ENCODE measurements at regions not wholly inside any gene's neighbourhood (a gene's known extent, or its start where the extent isn't known, plus 50 kb on each side); places are given as distances from the start of the nearest gene placed in this dataset.

DNA sequence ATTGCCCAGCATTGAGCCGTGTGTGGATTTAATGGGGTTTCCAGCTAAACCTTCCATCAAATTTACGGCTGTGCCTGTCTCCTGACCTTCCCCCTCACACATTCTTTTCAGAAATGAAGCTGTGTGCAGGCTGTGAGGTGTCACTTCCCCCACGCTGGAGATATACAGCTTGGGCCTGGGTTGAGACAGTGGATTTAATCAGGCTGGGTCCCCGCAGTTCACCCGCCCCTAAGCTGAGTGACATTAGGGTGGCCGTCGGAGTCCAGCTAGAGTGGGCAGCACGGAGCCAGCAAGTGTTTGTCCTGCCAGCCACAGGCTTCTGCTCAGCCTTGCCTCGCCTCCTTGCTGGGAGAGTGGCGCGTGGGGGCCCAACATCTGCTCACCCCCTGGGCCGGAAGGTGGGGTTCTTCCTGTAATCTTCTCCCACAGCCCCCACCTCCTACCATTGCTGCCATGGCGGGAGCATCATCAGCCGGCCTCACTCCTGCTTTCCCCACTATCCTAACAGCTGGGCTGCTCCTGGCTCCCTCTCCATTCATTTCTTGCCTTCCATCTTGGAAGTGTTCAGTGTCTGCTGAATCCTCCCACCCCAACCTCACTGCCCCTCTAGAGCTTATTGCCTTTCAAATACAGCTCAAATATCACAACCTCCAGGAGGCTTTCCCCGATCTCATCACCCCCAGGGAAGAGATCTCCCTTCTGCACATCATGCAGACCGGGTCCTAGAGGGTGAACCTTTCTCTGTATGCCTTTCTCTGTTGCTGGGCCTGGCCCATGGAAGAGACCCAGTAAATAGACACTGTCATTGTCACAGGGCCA is 149.0 kb downstream of the GLI2 start:
- H3K27ac ChIP-seq (ENCODE audit: low read length): no peak overlapping the region
- H3K4me3 ChIP-seq (ENCODE audit: low read length in 2 of 2): no peak overlapping the region
- H3K27me3 ChIP-seq (ENCODE audit: control insufficient read depth in 1 of 2, insufficient read depth in 2 of 2, low read length in 2 of 2): no peaks in the 10 kb centered on the region
- H3K36me3 ChIP-seq (ENCODE audit: control insufficient read depth in 2 of 2, insufficient read depth in 2 of 2, low read length in 2 of 2): no peaks in the 10 kb centered on the region
- H3K9ac ChIP-seq (ENCODE audit: low read length in 2 of 2): no peak overlapping the region
- H3K9me3 ChIP-seq (ENCODE audit: control insufficient read depth in 2 of 2, low read length in 2 of 2): no peaks in the 10 kb centered on the region
- H3K4me1 ChIP-seq (ENCODE audit: control insufficient read depth, insufficient read depth, low read length): peaks cover 10% of the 10 kb centered on the region

GRCh38 chr2:120885321-120885720 is 149.7 kb downstream of the GLI2 start:
- Histone ChIP-seq H3K4me3 (ENCODE audit: low read length in 2 of 2) (no peak overlapping the region), H3K4me1 (ENCODE audit: control insufficient read depth, insufficient read depth, low read length) (peaks cover 10% of the 10 kb centered on the region), H3K9me3 (ENCODE audit: control insufficient read depth in 2 of 2, low read length in 2 of 2) (no peaks in the 10 kb centered on the region), H3K27ac (ENCODE audit: low read length) (no peak overlapping the region), H3K27me3 (ENCODE audit: control insufficient read depth in 1 of 2, insufficient read depth in 2 of 2, low read length in 2 of 2) (no peaks in the 10 kb centered on the region), H3K36me3 (ENCODE audit: control insufficient read depth in 2 of 2, insufficient read depth in 2 of 2, low read length in 2 of 2) (no peaks in the 10 kb centered on the region), H3K9ac (ENCODE audit: low read length in 2 of 2) (no peak overlapping the region)

DNA sequence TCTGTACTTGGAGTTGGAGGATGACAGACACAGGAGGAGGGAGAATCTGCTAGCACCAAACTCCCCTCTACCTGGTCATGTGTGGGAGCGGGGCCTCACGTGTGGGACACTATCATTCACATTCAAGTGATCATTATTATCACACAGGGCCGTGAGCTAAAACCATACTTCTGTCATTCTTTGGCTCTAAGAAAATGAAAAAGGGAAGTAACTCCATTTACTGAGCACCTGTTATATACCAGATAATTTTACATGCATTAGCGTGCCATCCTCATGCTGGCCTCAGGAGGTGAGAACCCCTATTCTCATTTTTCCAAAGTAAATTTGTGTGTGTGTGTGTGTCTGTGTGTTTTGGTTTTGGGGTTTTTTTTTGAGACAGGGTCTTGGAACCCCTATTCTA is 150.1 kb downstream of the GLI2 start:
- Histone ChIP-seq H3K4me1 (ENCODE audit: control insufficient read depth, insufficient read depth, low read length) (peaks cover 10% of the 10 kb centered on the region), H3K4me3 (ENCODE audit: low read length in 2 of 2) (no peak overlapping the region), H3K9ac (ENCODE audit: low read length in 2 of 2) (no peak overlapping the region), H3K9me3 (ENCODE audit: control insufficient read depth in 2 of 2, low read length in 2 of 2) (no peaks in the 10 kb centered on the region), H3K27me3 (ENCODE audit: control insufficient read depth in 1 of 2, insufficient read depth in 2 of 2, low read length in 2 of 2) (no peaks in the 10 kb centered on the region), H3K27ac (ENCODE audit: low read length) (no peak overlapping the region), H3K36me3 (ENCODE audit: control insufficient read depth in 2 of 2, insufficient read depth in 2 of 2, low read length in 2 of 2) (no peaks in the 10 kb centered on the region)

DNA sequence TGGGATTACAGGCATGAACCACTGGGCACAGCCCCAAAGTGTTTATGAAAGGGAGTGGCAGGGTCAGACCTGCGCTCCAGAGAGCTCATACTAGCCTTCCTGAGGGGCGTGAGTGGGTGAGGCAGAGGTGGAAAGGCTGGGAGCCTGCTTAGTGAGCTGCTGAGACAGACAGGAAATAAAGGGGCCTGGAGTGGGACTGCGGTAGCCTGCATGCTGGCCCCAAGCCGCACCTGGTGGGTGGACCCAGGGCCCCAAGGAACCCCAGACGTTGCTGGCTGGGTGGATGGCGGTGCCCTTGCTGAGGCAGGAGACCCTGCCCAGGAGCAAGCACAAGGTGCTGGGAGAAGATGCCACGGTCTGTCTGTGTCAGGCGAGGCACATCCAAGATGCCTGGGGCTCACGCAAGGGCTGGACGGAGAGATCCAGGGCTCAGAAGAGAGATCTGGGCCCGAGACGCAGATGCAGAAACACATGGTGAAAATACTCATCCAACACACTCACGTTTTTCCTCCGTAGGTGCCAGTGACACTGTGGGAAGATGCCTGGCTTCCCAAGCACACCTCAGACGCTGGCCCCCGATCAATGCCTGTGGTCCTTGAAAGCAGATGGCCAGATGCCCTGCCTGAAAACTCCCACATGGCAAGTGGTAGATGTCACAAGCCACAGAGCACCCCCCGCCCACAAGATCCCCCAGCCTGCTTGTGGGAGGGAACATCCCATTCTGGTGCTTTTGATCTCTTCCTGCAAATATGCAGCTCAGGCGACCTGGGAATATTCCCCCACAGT is 151.1 kb downstream of the GLI2 start:
- H3K27me3 ChIP-seq (ENCODE audit: control insufficient read depth in 1 of 2, insufficient read depth in 2 of 2, low read length in 2 of 2): no peaks in the 10 kb centered on the region
- no peaks in the 10 kb centered on the region for H3K36me3 ChIP-seq (ENCODE audit: control insufficient read depth in 2 of 2, insufficient read depth in 2 of 2, low read length in 2 of 2)
- H3K4me1 ChIP-seq (ENCODE audit: control insufficient read depth, insufficient read depth, low read length): peaks cover 10% of the 10 kb centered on the region
- no peak overlapping the region for H3K9ac ChIP-seq (ENCODE audit: low read length in 2 of 2)
- no peak overlapping the region for H3K4me3 ChIP-seq (ENCODE audit: low read length in 2 of 2)
- H3K9me3 ChIP-seq (ENCODE audit: control insufficient read depth in 2 of 2, low read length in 2 of 2): no peaks in the 10 kb centered on the region
- H3K27ac ChIP-seq (ENCODE audit: low read length): no peak overlapping the region

- H3K4me3 ChIP-seq (ENCODE audit: low read length in 2 of 2): no peak overlapping the region
- peaks cover 5% of the 10 kb centered on the region for H3K4me1 ChIP-seq (ENCODE audit: control insufficient read depth, insufficient read depth, low read length)
- no peak overlapping the region for H3K9ac ChIP-seq (ENCODE audit: low read length in 2 of 2)
- no peaks in the 10 kb centered on the region for H3K27me3 ChIP-seq (ENCODE audit: control insufficient read depth in 1 of 2, insufficient read depth in 2 of 2, low read length in 2 of 2)
- no peaks in the 10 kb centered on the region for H3K36me3 ChIP-seq (ENCODE audit: control insufficient read depth in 2 of 2, insufficient read depth in 2 of 2, low read length in 2 of 2)
- no peaks in the 10 kb centered on the region for H3K9me3 ChIP-seq (ENCODE audit: control insufficient read depth in 2 of 2, low read length in 2 of 2)
- H3K27ac ChIP-seq (ENCODE audit: low read length): no peak overlapping the region
These were observed 151.6 kb downstream of the GLI2 start for GRCh38 chr2:120887320-120887697.

DNA sequence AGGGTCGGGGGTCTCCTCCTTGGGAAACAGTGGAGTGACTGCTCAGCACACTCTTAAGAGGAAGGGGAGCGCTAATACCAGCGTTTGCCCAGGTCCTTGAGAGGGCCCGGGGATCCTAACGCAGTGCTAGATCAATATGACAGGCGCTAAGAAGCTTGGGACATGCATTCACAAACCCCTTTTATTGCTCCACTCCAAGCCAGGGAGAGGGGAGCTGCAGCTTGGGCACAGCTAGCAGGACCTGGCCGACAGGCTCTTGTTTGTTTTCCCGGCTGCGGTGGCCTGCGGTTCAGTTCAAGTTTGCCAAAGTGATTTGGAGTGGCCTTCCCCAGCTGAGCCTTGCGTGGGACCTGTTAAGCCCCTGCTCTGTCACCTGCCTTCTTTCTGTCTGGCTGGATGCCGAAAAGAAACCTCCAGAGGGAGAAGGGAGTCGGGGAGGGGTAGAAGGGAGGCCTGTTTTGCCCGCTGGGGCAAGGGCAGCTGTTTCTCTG is 152.1 kb downstream of the GLI2 start:
- H3K4me1 ChIP-seq (ENCODE audit: control insufficient read depth, insufficient read depth, low read length): peaks cover 3% of the 10 kb centered on the region
- no peaks in the 10 kb centered on the region for H3K36me3 ChIP-seq (ENCODE audit: control insufficient read depth in 2 of 2, insufficient read depth in 2 of 2, low read length in 2 of 2)
- H3K9ac ChIP-seq (ENCODE audit: low read length in 2 of 2): no peak overlapping the region
- no peak overlapping the region for H3K27ac ChIP-seq (ENCODE audit: low read length)
- H3K9me3 ChIP-seq (ENCODE audit: control insufficient read depth in 2 of 2, low read length in 2 of 2): no peaks in the 10 kb centered on the region
- no peak overlapping the region for H3K4me3 ChIP-seq (ENCODE audit: low read length in 2 of 2)
- H3K27me3 ChIP-seq (ENCODE audit: control insufficient read depth in 1 of 2, insufficient read depth in 2 of 2, low read length in 2 of 2): no peaks in the 10 kb centered on the region

GRCh38 chr2:120888851-120889250 is 153.2 kb downstream of the GLI2 start:
- H3K9me3 ChIP-seq (ENCODE audit: control insufficient read depth in 2 of 2, low read length in 2 of 2): no peaks in the 10 kb centered on the region
- H3K9ac ChIP-seq (ENCODE audit: low read length in 2 of 2): no peak overlapping the region
- H3K4me3 ChIP-seq (ENCODE audit: low read length in 2 of 2): no peak overlapping the region
- no peak overlapping the region for H3K27ac ChIP-seq (ENCODE audit: low read length)
- H3K36me3 ChIP-seq (ENCODE audit: control insufficient read depth in 2 of 2, insufficient read depth in 2 of 2, low read length in 2 of 2): no peaks in the 10 kb centered on the region
- H3K27me3 ChIP-seq (ENCODE audit: control insufficient read depth in 1 of 2, insufficient read depth in 2 of 2, low read length in 2 of 2): no peaks in the 10 kb centered on the region
- peaks cover 6% of the 10 kb centered on the region for H3K4me1 ChIP-seq (ENCODE audit: control insufficient read depth, insufficient read depth, low read length)

- Histone ChIP-seq H3K4me3 (ENCODE audit: low read length in 2 of 2) (no peak overlapping the region), H3K27me3 (ENCODE audit: control insufficient read depth in 1 of 2, insufficient read depth in 2 of 2, low read length in 2 of 2) (no peaks in the 10 kb centered on the region), H3K9ac (ENCODE audit: low read length in 2 of 2) (no peak overlapping the region), H3K27ac (ENCODE audit: low read length) (no peak overlapping the region), H3K36me3 (ENCODE audit: control insufficient read depth in 2 of 2, insufficient read depth in 2 of 2, low read length in 2 of 2) (no peaks in the 10 kb centered on the region), H3K9me3 (ENCODE audit: control insufficient read depth in 2 of 2, low read length in 2 of 2) (no peaks in the 10 kb centered on the region), H3K4me1 (ENCODE audit: control insufficient read depth, insufficient read depth, low read length) (peaks cover 11% of the 10 kb centered on the region)
These were observed 154.3 kb downstream of the GLI2 start for GRCh38 chr2:120889936-120890335.

DNA sequence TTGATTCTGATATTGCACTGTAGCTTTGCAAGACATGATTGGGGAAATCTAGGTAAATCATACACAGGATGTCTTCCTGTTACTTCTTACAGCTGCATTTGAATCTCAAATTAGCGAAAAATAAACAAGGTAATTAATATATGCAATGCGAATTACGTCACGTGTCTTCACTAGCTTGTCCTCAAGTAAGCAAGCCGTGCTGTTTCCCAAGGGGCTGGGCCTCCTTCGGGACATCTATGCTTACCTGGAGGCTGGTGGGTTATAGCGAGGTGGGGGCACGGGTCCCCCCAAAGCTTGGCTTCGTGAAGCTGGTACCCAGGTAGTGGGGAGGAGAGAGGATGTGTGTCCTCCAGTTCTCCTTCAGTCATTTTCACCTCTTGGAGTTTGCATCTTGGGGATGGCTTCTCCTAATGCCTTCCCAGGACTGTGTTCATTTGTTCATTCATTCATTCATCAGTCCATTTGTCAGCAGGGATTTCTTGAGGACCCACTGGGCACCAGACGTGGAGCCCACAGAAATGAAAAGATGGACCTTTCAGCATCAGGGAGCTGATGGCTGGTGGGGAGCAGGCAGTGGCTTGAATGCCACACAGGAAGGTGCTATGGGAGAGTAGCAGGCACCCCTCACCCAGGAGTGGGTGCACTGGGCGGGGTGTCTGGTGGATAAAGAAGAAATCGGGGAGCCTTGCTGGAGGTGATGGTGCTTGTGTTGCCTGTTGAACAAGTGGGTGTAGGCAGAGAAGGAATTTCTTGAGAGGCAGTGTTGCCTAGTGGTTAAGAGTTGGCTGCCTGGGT is 155.1 kb downstream of the GLI2 start:
- Histone ChIP-seq H3K27me3 (ENCODE audit: control insufficient read depth in 1 of 2, insufficient read depth in 2 of 2, low read length in 2 of 2) (no peaks in the 10 kb centered on the region), H3K36me3 (ENCODE audit: control insufficient read depth in 2 of 2, insufficient read depth in 2 of 2, low read length in 2 of 2) (no peaks in the 10 kb centered on the region), H3K27ac (ENCODE audit: low read length) (no peak overlapping the region), H3K4me1 (ENCODE audit: control insufficient read depth, insufficient read depth, low read length) (peaks cover 9% of the 10 kb centered on the region), H3K9ac (ENCODE audit: low read length in 2 of 2) (no peak overlapping the region), H3K4me3 (ENCODE audit: low read length in 2 of 2) (no peak overlapping the region), H3K9me3 (ENCODE audit: control insufficient read depth in 2 of 2, low read length in 2 of 2) (no peaks in the 10 kb centered on the region)

DNA sequence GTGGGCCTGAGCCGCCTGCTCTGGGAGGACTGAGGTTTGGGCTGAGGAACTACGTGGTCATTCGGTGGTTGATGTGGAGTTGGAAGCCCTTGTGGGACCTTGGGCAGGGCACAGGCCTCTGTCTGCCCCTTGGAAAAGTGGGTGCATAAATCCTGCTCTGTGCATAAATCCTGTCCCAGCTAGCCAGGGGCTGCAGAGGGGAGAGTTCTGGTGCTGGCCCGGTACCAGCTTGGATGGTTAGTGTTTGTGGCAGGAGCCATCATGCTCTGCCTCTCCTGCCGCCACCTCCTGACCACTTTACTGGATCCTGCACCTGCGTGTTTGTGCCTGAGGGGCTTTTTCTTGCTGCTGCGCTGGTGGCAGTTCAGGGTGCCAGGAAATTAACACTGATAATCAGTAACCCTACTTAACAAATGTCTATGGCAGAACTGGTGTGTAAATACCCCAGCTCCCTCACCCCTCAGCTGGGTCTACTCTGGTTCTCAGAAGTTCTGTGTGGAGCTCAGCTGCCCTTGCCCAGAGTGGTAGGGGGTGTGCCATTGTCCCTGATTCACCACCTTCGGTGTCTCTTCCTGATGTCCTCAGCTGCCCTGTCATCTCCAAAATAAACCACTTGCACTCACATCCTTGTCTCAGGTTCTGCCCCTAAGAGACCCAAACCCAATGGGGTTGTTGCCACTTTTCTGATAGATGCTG is 156.8 kb downstream of the GLI2 start:
- Histone ChIP-seq H3K27me3 (ENCODE audit: control insufficient read depth in 1 of 2, insufficient read depth in 2 of 2, low read length in 2 of 2) (no peaks in the 10 kb centered on the region), H3K9ac (ENCODE audit: low read length in 2 of 2) (no peak overlapping the region), H3K9me3 (ENCODE audit: control insufficient read depth in 2 of 2, low read length in 2 of 2) (no peaks in the 10 kb centered on the region), H3K4me3 (ENCODE audit: low read length in 2 of 2) (no peak overlapping the region), H3K36me3 (ENCODE audit: control insufficient read depth in 2 of 2, insufficient read depth in 2 of 2, low read length in 2 of 2) (no peaks in the 10 kb centered on the region), H3K4me1 (ENCODE audit: control insufficient read depth, insufficient read depth, low read length) (peaks cover 9% of the 10 kb centered on the region), H3K27ac (ENCODE audit: low read length) (no peak overlapping the region)
